H9 (cell line): ENCODE measurements at regions not wholly inside any gene's neighbourhood (a gene's known extent, or its start where the extent isn't known, plus 50 kb on each side); places are given as distances from the start of the nearest gene placed in this dataset.

ENCODE experiments used
- DNase-seq: peaks from one replicate; pipeline ENCODE4 v3.0.0-alpha.2; 2017
- H2AFZ ChIP-seq: one replicate; pipeline ENCODE4 v1.6.1; 2013; ENCODE audit warnings: mild to moderate bottlenecking, low read length, control low read depth, moderate library complexity
- H2AK5ac ChIP-seq: 2 replicates; pipeline ENCODE4 v1.6.1; 2013; ENCODE audit warnings: low read length, control low read depth, mixed read lengths; ENCODE audit not compliant: insufficient read length
- H2BK120ac ChIP-seq: one replicate; pipeline ENCODE4 v1.6.1; 2013; ENCODE audit warnings: low read depth, mild to moderate bottlenecking, low read length, control low read depth, inconsistent platforms; ENCODE audit not compliant: poor library complexity, severe bottlenecking
- H2BK12ac ChIP-seq: 2 replicates; pipeline ENCODE4 v1.6.1; 2013; ENCODE audit warnings: low read length, control low read depth, mixed read lengths, low read depth; ENCODE audit not compliant: insufficient read length
- H2BK15ac ChIP-seq: 2 replicates; pipeline ENCODE4 v1.6.1; 2013; ENCODE audit warnings: low read depth, low read length, control low read depth
- H2BK20ac ChIP-seq: one replicate; pipeline ENCODE4 v1.6.1; 2013; ENCODE audit warnings: low read depth, mild to moderate bottlenecking, low read length, control low read depth, inconsistent platforms; ENCODE audit not compliant: poor library complexity, severe bottlenecking
- H2BK5ac ChIP-seq: 2 replicates; pipeline ENCODE4 v1.6.1; 2013; ENCODE audit warnings: low read length, control low read depth, mixed read lengths; ENCODE audit not compliant: insufficient read length
- H3K14ac ChIP-seq: 2 replicates; pipeline ENCODE4 v1.6.1; 2013; ENCODE audit warnings: low read length, control low read depth; ENCODE audit not compliant: insufficient read depth
- H3K18ac ChIP-seq: 2 replicates; pipeline ENCODE4 v1.6.1; 2013; ENCODE audit warnings: low read depth, mild to moderate bottlenecking, mixed read lengths, low read length, control low read depth; ENCODE audit not compliant: insufficient read length
- H3K23ac ChIP-seq: 2 replicates; pipeline ENCODE4 v1.6.1; 2013; ENCODE audit warnings: low read length, control low read depth, mixed read lengths, low read depth; ENCODE audit not compliant: insufficient read length
- H3K23me2 ChIP-seq: 2 replicates; pipeline ENCODE4 v1.6.1; 2013; ENCODE audit warnings: low read depth, mild to moderate bottlenecking, mixed read lengths, low read length, control low read depth; ENCODE audit not compliant: insufficient read length, poor library complexity, severe bottlenecking
- H3K27ac ChIP-seq: 2 replicates; pipeline ENCODE4 v1.5.1; 2013; ENCODE audit warnings: low read length, control low read depth, mixed read lengths, low read depth; ENCODE audit not compliant: insufficient read length
- H3K27me3 ChIP-seq: 2 replicates; pipeline ENCODE4 v1.6.1; 2013; ENCODE audit warnings: low read length, control low read depth, inconsistent platforms; ENCODE audit not compliant: insufficient read depth
- H3K4ac ChIP-seq: 2 replicates; pipeline ENCODE4 v1.6.1; 2013; ENCODE audit warnings: low read depth, mild to moderate bottlenecking, control low read depth, inconsistent platforms, low read length, moderate library complexity
- H3K4me1 ChIP-seq: 2 replicates; pipeline ENCODE4 v1.6.1; 2013; ENCODE audit warnings: low read length, control low read depth, inconsistent platforms; ENCODE audit not compliant: insufficient read depth
- H3K4me2 ChIP-seq: 2 replicates; pipeline ENCODE4 v1.6.1; 2013; ENCODE audit warnings: low read length, control low read depth, mixed read lengths; ENCODE audit not compliant: insufficient read length, insufficient read depth
- H3K56ac ChIP-seq: 2 replicates; pipeline ENCODE4 v1.6.1; 2013; ENCODE audit warnings: low read depth, mild to moderate bottlenecking, mixed read lengths, low read length, control low read depth; ENCODE audit not compliant: insufficient read length
- H3K79me1 ChIP-seq: 2 replicates; pipeline ENCODE4 v1.6.1; 2013; ENCODE audit warnings: low read depth, mild to moderate bottlenecking, moderate library complexity, low read length, control low read depth, inconsistent platforms; ENCODE audit not compliant: insufficient read depth, poor library complexity, severe bottlenecking
- H3K79me2 ChIP-seq: 2 replicates; pipeline ENCODE4 v1.6.1; 2013; ENCODE audit warnings: low read length, control low read depth, inconsistent platforms; ENCODE audit not compliant: insufficient read depth
- H3K9ac ChIP-seq: 2 replicates; pipeline ENCODE4 v1.6.1; 2013; ENCODE audit warnings: low read length, control low read depth, mixed read lengths; ENCODE audit not compliant: insufficient read length; ENCODE audit errors: extremely low read depth
- H3K9me3 ChIP-seq: one replicate; pipeline ENCODE4 v1.6.1; 2013; ENCODE audit warnings: low read depth, low read length, inconsistent platforms; ENCODE audit not compliant: control insufficient read depth
- H3T11ph ChIP-seq: one replicate; pipeline ENCODE4 v1.6.1; 2013; ENCODE audit warnings: mild to moderate bottlenecking, low read length, control low read depth, inconsistent platforms
- H4K20me1 ChIP-seq: one replicate; pipeline ENCODE4 v1.6.1; 2013; ENCODE audit not compliant: control insufficient read depth, insufficient read length, insufficient read depth
- H4K5ac ChIP-seq: 2 replicates; pipeline ENCODE4 v1.6.1; 2013; ENCODE audit warnings: low read depth, mild to moderate bottlenecking, mixed read lengths, low read length, control low read depth; ENCODE audit not compliant: insufficient read length
- H4K8ac ChIP-seq: replicated peaks from 2 replicates; pipeline ENCODE4 v1.6.1; 2013; ENCODE audit warnings: low read length, control low read depth, mixed read lengths, low read depth; ENCODE audit not compliant: insufficient read length
- H4K91ac ChIP-seq: 2 replicates; pipeline ENCODE4 v1.6.1; 2013; ENCODE audit warnings: low read depth, mild to moderate bottlenecking, moderate library complexity, mixed read lengths, low read length, control low read depth; ENCODE audit not compliant: insufficient read length
- H3K27ac Mint-ChIP-seq, 3 experiments: 2 replicates in 2 of 3; 3 replicates in 1 of 3; pipeline ENCODE4 v1.8.0; 2020 to 2021; ENCODE audit warnings: mixed read lengths in 3 of 3, mild to moderate bottlenecking in 1 of 3, moderate library complexity in 1 of 3
- H3K27me3 Mint-ChIP-seq: 2 replicates; pipeline ENCODE4 v1.8.0; 2021; ENCODE audit warnings: low read depth, mild to moderate bottlenecking, moderate library complexity, mixed read lengths
- H3K36me3 Mint-ChIP-seq, 3 experiments: 2 replicates in 2 of 3; 3 replicates in 1 of 3; pipeline ENCODE4 v1.8.0; 2020 to 2021; ENCODE audit warnings: low read depth in 3 of 3, mixed read lengths in 3 of 3; ENCODE audit not compliant: insufficient read depth in 1 of 3
- H3K4me1 Mint-ChIP-seq, 2 experiments: 2 replicates each; pipeline ENCODE4 v1.8.0; 2020; ENCODE audit warnings: mixed read lengths in 2 of 2
- H3K4me3 Mint-ChIP-seq, 2 experiments: 2 replicates in 1 of 2; 3 replicates in 1 of 2; pipeline ENCODE4 v1.8.0; 2020 to 2021; ENCODE audit warnings: mild to moderate bottlenecking in 2 of 2, mixed read lengths in 2 of 2, moderate library complexity in 1 of 2
- H3K9me3 Mint-ChIP-seq, 2 experiments: 2 replicates in 1 of 2; 3 replicates in 1 of 2; pipeline ENCODE4 v1.8.0; 2020; ENCODE audit warnings: mild to moderate bottlenecking in 2 of 2, mixed read lengths in 2 of 2, moderate library complexity in 1 of 2
- CTCF ChIP-seq: fragments of 200-600 bp; sonication (generic); conservative IDR thresholded peaks from 3 replicates; pipeline ENCODE4 v1.8.0; 2021; ENCODE audit warnings: antibody characterized with exemption, mild to moderate bottlenecking
- WGBS: extraction: QIAGEN DNeasy Blood & Tissue Kit; methylation state at CpG from one replicate; pipeline ENCODE4 v1.1.7; 2013; ENCODE audit warnings: missing lambda C conversion rate, low lambda C conversion rate, mixed read lengths; ENCODE audit not compliant: insufficient read length; ENCODE audit errors: extremely low coverage; 5-methylcytosine and 5-hydroxymethylcytosine counted together

DNA sequence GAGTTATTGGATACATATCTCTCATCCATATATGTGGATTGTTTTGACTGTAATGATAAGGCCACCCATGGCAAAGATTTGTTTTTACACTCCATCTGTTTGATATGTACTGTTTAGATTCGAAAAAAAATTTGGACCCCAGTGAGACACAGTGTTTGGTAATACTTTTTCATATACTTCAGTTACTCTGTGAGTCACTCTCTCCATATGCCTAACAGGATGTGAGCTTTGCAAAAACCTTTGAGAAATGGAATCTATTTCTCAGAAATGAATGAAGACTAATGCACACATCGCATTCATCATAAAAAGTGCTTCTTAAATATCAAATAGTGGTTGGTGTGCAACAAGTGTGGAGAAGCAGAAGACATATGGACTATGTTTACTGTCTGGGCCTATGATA is 781.5 kb downstream of the SLC6A15 start:
- Histone ChIP-seq H2BK12ac (no peak overlapping the region), H3K56ac (no peak overlapping the region), H2BK15ac (no peak overlapping the region), H3K27me3 (no peaks in the 10 kb centered on the region), H3K23ac (no peak overlapping the region), H3K27ac (no peak overlapping the region), H3K9ac (no peak overlapping the region), H3K4ac (no peak overlapping the region), H4K5ac (no peak overlapping the region), H3K79me2 (no peaks in the 10 kb centered on the region), H4K20me1 (no peaks in the 10 kb centered on the region), H3T11ph (no peak overlapping the region), H4K91ac (no peak overlapping the region), H2AFZ (no peak overlapping the region), H3K79me1 (no peaks in the 10 kb centered on the region), H3K14ac (no peak overlapping the region), H3K18ac (no peak overlapping the region), H2BK120ac (no peak overlapping the region), H3K9me3 (no peaks in the 10 kb centered on the region), H2BK5ac (no peak overlapping the region), H2AK5ac (no peak overlapping the region), H3K23me2 (no peaks in the 10 kb centered on the region), H2BK20ac (no peak overlapping the region), H3K4me2 (no peak overlapping the region), H4K8ac (no peak overlapping the region), H3K4me1 (no peaks in the 10 kb centered on the region)
- no peak for TF ChIP-seq CTCF
- no peaks in the 10 kb centered on the region for H3K4me1 Mint-ChIP-seq
- H3K4me3 Mint-ChIP-seq, result no peak overlapping the region
- DNase-seq, result no peak
- WGBS, result no CpG with 5 or more reads among the region's 2 CpGs
- H3K27me3 Mint-ChIP-seq, result no peaks in the 10 kb centered on the region
- no peaks in the 10 kb centered on the region for H3K9me3 Mint-ChIP-seq
- no peak overlapping the region for H3K27ac Mint-ChIP-seq
- H3K36me3 Mint-ChIP-seq, result no peaks in the 10 kb centered on the region
